ENCODE measurements at regions not wholly inside any gene's neighbourhood (a gene's known extent, or its start where the extent isn't known, plus 50 kb on each side); places are given as distances from the start of the nearest gene placed in this dataset.

DNA sequence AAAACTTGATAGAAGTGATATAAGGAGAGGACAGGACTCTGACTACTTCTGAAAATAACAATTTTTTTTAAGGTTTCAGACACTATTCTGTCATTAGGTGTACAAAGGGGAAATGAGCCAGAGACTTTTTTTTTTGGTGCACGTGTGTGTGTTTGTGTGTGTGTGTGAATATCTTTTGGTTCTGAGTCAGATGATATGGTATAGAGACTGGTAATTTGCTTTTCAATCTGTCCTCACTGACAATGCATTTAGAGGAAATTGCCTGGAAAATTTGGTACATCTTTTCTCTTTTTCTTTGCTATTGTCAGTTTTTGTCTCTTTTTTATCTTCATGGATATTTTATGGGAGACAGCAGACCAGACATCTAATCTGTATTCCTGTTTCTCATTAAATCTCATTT lies 59.3 kb downstream of the DDIT4L start:
- Mint-ChIP-seq H3K36me3 (no peaks in the 10 kb centered on the region), H3K4me3 (no peak overlapping the region), H3K9me3 (peaks cover 0 to 5% (median 3%) of the 10 kb centered on the region in 7 donors), H3K4me1 (no peaks in the 10 kb centered on the region), H3K27me3 (ENCODE audit: low read depth in 3 of 3) (no peaks in the 10 kb centered on the region), H3K27ac (no peak overlapping the region)
- Histone ChIP-seq H4K20me1 (ENCODE audit: insufficient read depth, low read length) (no peaks in the 10 kb centered on the region), H3K9me3 (replicated peaks in 1 of 2; ENCODE audit: control insufficient read depth in 1 of 2, insufficient read depth in 1 of 2, low read length in 2 of 2) (no peaks in the 10 kb centered on the region), H2AFZ (ENCODE audit: insufficient read depth, low read depth, low read length, poor library complexity, severe bottlenecking) (no peak overlapping the region), H3K27me3 (ENCODE audit: control insufficient read depth in 2 of 2, insufficient read depth in 2 of 2, low read length in 2 of 2) (no peaks in the 10 kb centered on the region), H3K9ac (ENCODE audit: insufficient read depth, low read length, poor library complexity, severe bottlenecking) (no peak overlapping the region), H3K36me3 (replicated peaks in 1 of 2; ENCODE audit: control insufficient read depth in 1 of 2, insufficient read depth in 2 of 2, low read length in 2 of 2) (no peaks in the 10 kb centered on the region), H3K4me2 (replicated peaks; ENCODE audit: extremely low read depth, low read length, poor library complexity, severe bottlenecking) (no peak overlapping the region), H3K4me3 (replicated peaks in 1 of 3; ENCODE audit: low read depth in 2 of 3, low read length in 3 of 3) (no peak overlapping the region), H3K4me1 (ENCODE audit: control insufficient read depth in 1 of 2, insufficient read depth in 2 of 2, low read length in 2 of 2) (no peaks in the 10 kb centered on the region), H3K79me2 (ENCODE audit: insufficient read depth, low read length) (no peaks in the 10 kb centered on the region), H3K27ac (ENCODE audit: low read depth in 1 of 2, low read length in 2 of 2) (no peak overlapping the region)
- intact Hi-C loops (cut with micrococcal nuclease) = no loop called here
- no peak for TF ChIP-seq CTCF (IDR thresholded peaks at IDR 0.05)
- DNase-seq = no peak
- 100% methylated on average over 1 of the region's 1 CpG for WGBS (ENCODE audit: insufficient coverage)

GRCh38 chr4:100130491-100130890 lies 59.8 kb downstream of the DDIT4L start:
- no peak for TF ChIP-seq CTCF (IDR thresholded peaks at IDR 0.05)
- Mint-ChIP-seq H3K4me3 (no peak overlapping the region), H3K27me3 (ENCODE audit: low read depth in 3 of 3) (no peaks in the 10 kb centered on the region), H3K4me1 (no peaks in the 10 kb centered on the region), H3K27ac (no peak overlapping the region), H3K9me3 (peaks cover 0 to 9% (median 4%) of the 10 kb centered on the region in 7 donors), H3K36me3 (no peaks in the 10 kb centered on the region)
- Histone ChIP-seq H3K9me3 (replicated peaks in 1 of 2; ENCODE audit: control insufficient read depth in 1 of 2, insufficient read depth in 1 of 2, low read length in 2 of 2) (no peaks in the 10 kb centered on the region), H3K79me2 (ENCODE audit: insufficient read depth, low read length) (no peaks in the 10 kb centered on the region), H3K9ac (ENCODE audit: insufficient read depth, low read length, poor library complexity, severe bottlenecking) (no peak overlapping the region), H3K4me3 (replicated peaks in 1 of 3; ENCODE audit: low read depth in 2 of 3, low read length in 3 of 3) (no peak overlapping the region), H2AFZ (ENCODE audit: insufficient read depth, low read depth, low read length, poor library complexity, severe bottlenecking) (no peak overlapping the region), H3K4me2 (replicated peaks; ENCODE audit: extremely low read depth, low read length, poor library complexity, severe bottlenecking) (no peak overlapping the region), H4K20me1 (ENCODE audit: insufficient read depth, low read length) (no peaks in the 10 kb centered on the region), H3K27ac (ENCODE audit: low read depth in 1 of 2, low read length in 2 of 2) (no peak overlapping the region), H3K4me1 (ENCODE audit: control insufficient read depth in 1 of 2, insufficient read depth in 2 of 2, low read length in 2 of 2) (no peaks in the 10 kb centered on the region), H3K36me3 (replicated peaks in 1 of 2; ENCODE audit: control insufficient read depth in 1 of 2, insufficient read depth in 2 of 2, low read length in 2 of 2) (no peaks in the 10 kb centered on the region), H3K27me3 (ENCODE audit: control insufficient read depth in 2 of 2, insufficient read depth in 2 of 2, low read length in 2 of 2) (no peaks in the 10 kb centered on the region)
- no CpG with 5 or more reads among the region's 4 CpGs for WGBS (ENCODE audit: insufficient coverage)
- DNase-seq = no peak
- intact Hi-C loops (cut with micrococcal nuclease) = no loop called here
